MM.1S (cell line): ENCODE measurements at regions not wholly inside any gene's neighbourhood (a gene's known extent, or its start where the extent isn't known, plus 50 kb on each side); places are given as distances from the start of the nearest gene placed in this dataset.

Experiments used
- DNase-seq: peaks from one replicate; pipeline ENCODE4 v3.0.0-alpha.2; 2015
- H2AFZ ChIP-seq: fragments of 300-600 bp; sonication (generic); 2 replicates; pipeline ENCODE4 v1.6.0; 2016; ENCODE audit warnings: antibody characterized with exemption, low read length
- H3F3A ChIP-seq: fragments of 300-600 bp; sonication (generic); 2 replicates; pipeline ENCODE4 v1.6.1; 2016; ENCODE audit warnings: mild to moderate bottlenecking, antibody characterized with exemption, low read length, moderate library complexity, mixed read lengths; ENCODE audit not compliant: insufficient read depth
- H3K27ac ChIP-seq: fragments of 300-600 bp; sonication (generic); 2 replicates; pipeline ENCODE4 v1.5.1; 2016; ENCODE audit warnings: mild to moderate bottlenecking, low read length
- H3K27me3 ChIP-seq: fragments of 300-600 bp; sonication (generic); replicated peaks from 2 replicates; pipeline ENCODE4 v1.6.0; 2016; ENCODE audit warnings: low read length; ENCODE audit not compliant: insufficient read depth
- H3K36me3 ChIP-seq: fragments of 300-600 bp; sonication (generic); replicated peaks from 2 replicates; pipeline ENCODE4 v1.6.1; 2016; ENCODE audit warnings: mild to moderate bottlenecking, low read length, mixed read lengths; ENCODE audit not compliant: insufficient read depth
- H3K4me1 ChIP-seq: fragments of 300-600 bp; sonication (generic); 2 replicates; pipeline ENCODE4 v1.6.1; 2016; ENCODE audit warnings: low read length, mixed read lengths
- H3K4me2 ChIP-seq: fragments of 300-600 bp; sonication (generic); 2 replicates; pipeline ENCODE4 v1.6.0; 2016; ENCODE audit warnings: low read depth, low read length
- H3K4me3 ChIP-seq: fragments of 300-600 bp; sonication (generic); 2 replicates; pipeline ENCODE4 v1.5.1; 2016; ENCODE audit warnings: low read length, mixed read lengths
- H3K79me2 ChIP-seq: fragments of 300-600 bp; sonication (generic); 2 replicates; pipeline ENCODE4 v1.6.1; 2016; ENCODE audit warnings: mixed run types, low read length, mixed read lengths
- H3K9ac ChIP-seq: fragments of 300-600 bp; sonication (generic); 2 replicates; pipeline ENCODE4 v1.6.1; 2016; ENCODE audit warnings: low read length, mixed read lengths
- H3K9me2 ChIP-seq: fragments of 300-600 bp; sonication (generic); replicated peaks from 2 replicates; pipeline ENCODE4 v1.6.1; 2016; ENCODE audit warnings: mild to moderate bottlenecking, low read length, mixed read lengths; ENCODE audit not compliant: insufficient read depth
- H3K9me3 ChIP-seq: fragments of 300-600 bp; sonication (generic); replicated peaks from 2 replicates; pipeline ENCODE4 v1.6.1; 2016; ENCODE audit warnings: mild to moderate bottlenecking, low read length, mixed read lengths; ENCODE audit not compliant: insufficient read depth
- H4K20me1 ChIP-seq: fragments of 300-600 bp; sonication (generic); 2 replicates; pipeline ENCODE4 v1.6.1; 2016; ENCODE audit warnings: mild to moderate bottlenecking, low read length, moderate library complexity, mixed read lengths; ENCODE audit not compliant: insufficient read depth
- CTCF ChIP-seq: fragments of 300-600 bp; sonication (generic); IDR thresholded peaks from 2 replicates; pipeline ENCODE4 v1.5.1; 2016; ENCODE audit warnings: antibody characterized with exemption, low read length, mixed read lengths
- EZH2 ChIP-seq: fragments of 300-600 bp; sonication (generic); optimal IDR thresholded peaks from 2 replicates; pipeline ENCODE3; 2017; ENCODE audit warnings: low read depth, mild to moderate bottlenecking, antibody characterized with exemption, low read length, mixed read lengths
- EZH2phosphoT487 ChIP-seq: fragments of 300-600 bp; sonication (generic); IDR thresholded peaks from 2 replicates; pipeline ENCODE4 v1.6.1; 2018; ENCODE audit warnings: antibody characterized with exemption, low read length

- TF ChIP-seq CTCF, result no peak
- TF ChIP-seq EZH2, result no peak
- TF ChIP-seq EZH2phosphoT487, result no peak
- no peaks in the 10 kb centered on the region for H3K9me3 ChIP-seq
- H2AFZ ChIP-seq, result no peak overlapping the region
- DNase-seq, result no peak
- no peaks in the 10 kb centered on the region for H3K4me1 ChIP-seq
- no peaks in the 10 kb centered on the region for H3K36me3 ChIP-seq
- H3K4me2 ChIP-seq, result no peak overlapping the region
- no peak overlapping the region for H3K27ac ChIP-seq
- no peak overlapping the region for H3K9ac ChIP-seq
- H3K9me2 ChIP-seq, result no peaks in the 10 kb centered on the region
- H3F3A ChIP-seq, result no peaks in the 10 kb centered on the region
- H3K27me3 ChIP-seq, result no peaks in the 10 kb centered on the region
- no peaks in the 10 kb centered on the region for H4K20me1 ChIP-seq
- no peak overlapping the region for H3K4me3 ChIP-seq
- no peaks in the 10 kb centered on the region for H3K79me2 ChIP-seq
These were observed 262.6 kb upstream of the SYT4 start for GRCh38 chr18:43539862-43540261.

- H2AFZ ChIP-seq, result no peak overlapping the region
- H3K4me1 ChIP-seq, result no peaks in the 10 kb centered on the region
- no peak overlapping the region for H3K4me2 ChIP-seq
- H3K27ac ChIP-seq, result no peak overlapping the region
- no peaks in the 10 kb centered on the region for H3K9me2 ChIP-seq
- H3K9ac ChIP-seq, result no peak overlapping the region
- TF ChIP-seq EZH2 (no peak), CTCF (no peak), EZH2phosphoT487 (no peak)
- no peak overlapping the region for H3K4me3 ChIP-seq
- H4K20me1 ChIP-seq, result no peaks in the 10 kb centered on the region
- no peaks in the 10 kb centered on the region for H3K79me2 ChIP-seq
- no peaks in the 10 kb centered on the region for H3F3A ChIP-seq
- no peaks in the 10 kb centered on the region for H3K36me3 ChIP-seq
- H3K9me3 ChIP-seq, result no peaks in the 10 kb centered on the region
- no peaks in the 10 kb centered on the region for H3K27me3 ChIP-seq
- DNase-seq, result no peak
These were observed 264.7 kb upstream of the SYT4 start for GRCh38 chr18:43542016-43542415.

- no peak for TF ChIP-seq EZH2phosphoT487
- TF ChIP-seq EZH2, result no peak
- no peak for TF ChIP-seq CTCF
- Histone ChIP-seq H3K9ac (no peak overlapping the region), H3K4me2 (no peak overlapping the region), H3K9me2 (no peaks in the 10 kb centered on the region), H4K20me1 (no peaks in the 10 kb centered on the region), H3K4me3 (no peak overlapping the region), H3K36me3 (no peaks in the 10 kb centered on the region), H3K79me2 (no peaks in the 10 kb centered on the region), H3K27me3 (no peaks in the 10 kb centered on the region), H3F3A (no peaks in the 10 kb centered on the region), H3K27ac (no peak overlapping the region), H2AFZ (no peak overlapping the region), H3K9me3 (no peaks in the 10 kb centered on the region), H3K4me1 (no peaks in the 10 kb centered on the region)
- no peak for DNase-seq
These were observed 265.9 kb upstream of the SYT4 start for GRCh38 chr18:43543236-43543635.
